GM19193 (cell line): ENCODE measurements at regions not wholly inside any gene's neighbourhood (a gene's known extent, or its start where the extent isn't known, plus 50 kb on each side); places are given as distances from the start of the nearest gene placed in this dataset.

Experiments
- POLR2A ChIP-seq: IDR thresholded peaks from 4 replicates; pipeline ENCODE4 v1.6.1; 2011; ENCODE audit not compliant: insufficient read depth, insufficient read length; ENCODE audit errors: extremely low read depth

- TF ChIP-seq POLR2A: no peak
Measured at GRCh38 chr16:16930309-16931000, 540.3 kb downstream of the XYLT1 start.

GRCh38 chr16:16933861-16934260 is 536.9 kb downstream of the XYLT1 start:
- TF ChIP-seq POLR2A: no peak

GRCh38 chr16:16934660-16935059 is 536.1 kb downstream of the XYLT1 start:
- no peak for TF ChIP-seq POLR2A

GRCh38 chr16:16937576-16937975 is 533.2 kb downstream of the XYLT1 start:
- no peak for TF ChIP-seq POLR2A

DNA sequence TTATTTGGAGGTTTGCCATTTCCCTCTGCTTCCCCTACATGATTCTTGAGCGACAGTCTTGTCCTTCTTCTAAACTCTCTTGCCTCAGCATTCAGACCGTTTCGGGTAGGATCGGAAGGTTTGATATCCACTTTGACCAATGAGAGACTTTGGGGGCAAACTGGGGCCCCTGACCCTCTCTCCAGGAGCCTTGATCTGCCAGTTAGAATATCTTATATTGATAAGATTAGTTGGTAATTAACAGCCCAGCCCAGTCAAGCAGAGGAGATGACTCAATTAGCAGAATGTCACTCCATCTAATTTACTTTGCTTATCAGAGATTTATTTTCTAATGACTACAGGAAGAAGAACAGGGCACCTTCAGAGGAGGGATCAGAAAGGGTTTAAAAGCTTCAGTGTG is 532.8 kb downstream of the XYLT1 start:
- TF ChIP-seq POLR2A: no peak

- TF ChIP-seq POLR2A: no peak
Measured at GRCh38 chr16:16938980-16939379, 531.8 kb downstream of the XYLT1 start.

GRCh38 chr16:16940351-16940750 is 530.4 kb downstream of the XYLT1 start:
- TF ChIP-seq POLR2A: no peak

GRCh38 chr16:16945207-16945606 is 525.6 kb downstream of the XYLT1 start:
- TF ChIP-seq POLR2A: no peak

DNA sequence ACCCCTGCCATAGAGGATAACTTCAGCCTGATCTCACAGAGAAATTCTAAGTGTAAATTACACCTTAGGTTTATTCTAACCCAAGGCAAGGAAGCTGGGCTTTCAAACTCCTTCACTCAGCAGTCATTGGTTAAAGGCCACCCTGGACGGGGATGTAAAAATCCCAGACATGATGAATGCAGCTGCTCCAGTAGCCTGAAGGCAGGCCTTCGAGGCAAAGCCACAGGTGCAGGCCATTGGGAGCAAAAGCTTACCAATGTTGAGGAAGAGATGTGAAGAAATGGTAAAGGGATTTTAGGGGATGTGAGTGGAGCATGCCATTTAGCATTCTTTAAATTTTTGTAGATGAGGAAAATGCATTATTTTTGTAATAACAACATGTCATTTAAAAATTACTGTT is 514.4 kb downstream of the XYLT1 start:
- TF ChIP-seq POLR2A: no peak

DNA sequence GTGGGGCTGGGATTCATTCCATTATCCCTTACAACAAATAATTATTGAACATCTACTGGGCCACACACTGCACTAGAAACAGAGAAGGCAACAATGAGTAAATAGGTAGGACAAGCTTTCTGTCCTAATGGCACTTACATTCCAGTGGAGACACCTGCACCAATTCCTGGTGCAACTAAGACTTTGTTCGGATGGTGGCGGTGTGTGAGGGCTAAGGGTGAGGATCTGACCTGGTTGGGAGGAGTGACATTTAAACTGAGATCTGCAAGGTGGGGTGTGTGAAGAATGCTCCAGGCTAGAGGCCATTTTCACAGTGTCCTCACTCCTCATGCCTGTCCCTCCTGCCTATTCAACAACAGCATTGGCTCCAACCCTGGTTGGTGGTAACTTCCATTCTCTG is 510.0 kb downstream of the XYLT1 start:
- TF ChIP-seq POLR2A: no peak

DNA sequence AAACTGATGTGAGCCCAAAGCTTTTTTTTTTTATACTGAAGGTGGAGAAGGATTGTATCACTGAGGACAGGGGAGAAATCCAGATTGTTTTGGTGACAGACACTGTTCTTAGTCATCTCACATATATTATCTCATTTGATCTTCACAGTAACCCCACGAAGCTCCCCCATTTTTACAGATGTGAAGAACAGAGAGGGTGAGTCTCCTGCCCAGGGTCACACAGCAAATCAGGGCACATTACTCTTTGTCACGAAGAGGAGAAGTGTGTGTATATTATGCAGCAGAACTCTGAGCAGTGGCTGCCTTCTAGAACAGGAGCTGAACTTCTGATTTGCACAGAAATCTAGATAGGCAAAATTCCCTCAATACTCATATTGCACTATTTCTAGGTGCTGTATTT is 504.3 kb downstream of the XYLT1 start:
- TF ChIP-seq POLR2A: no peak

GRCh38 chr16:16971042-16971441 is 499.7 kb downstream of the XYLT1 start:
- TF ChIP-seq POLR2A: no peak

DNA sequence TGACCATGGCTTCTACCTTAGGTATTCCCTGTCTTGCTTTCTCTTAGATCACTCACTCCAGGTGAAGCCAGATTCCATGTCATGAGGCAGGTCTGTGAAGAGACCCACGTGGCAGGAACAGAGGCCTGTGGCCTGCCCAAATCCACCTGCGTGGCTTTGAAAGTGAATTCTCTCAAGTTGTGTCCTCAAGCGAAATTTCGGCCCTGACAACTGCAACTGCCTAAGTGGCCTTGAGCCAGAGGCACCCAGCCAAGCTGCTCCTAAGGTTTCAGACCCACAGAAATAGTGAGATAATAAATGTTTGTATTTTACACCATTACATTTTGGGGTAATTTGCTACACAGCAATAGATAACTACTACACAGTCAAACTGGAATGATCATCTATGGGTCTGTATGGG is 497.9 kb downstream of the XYLT1 start:
- no peak for TF ChIP-seq POLR2A

DNA sequence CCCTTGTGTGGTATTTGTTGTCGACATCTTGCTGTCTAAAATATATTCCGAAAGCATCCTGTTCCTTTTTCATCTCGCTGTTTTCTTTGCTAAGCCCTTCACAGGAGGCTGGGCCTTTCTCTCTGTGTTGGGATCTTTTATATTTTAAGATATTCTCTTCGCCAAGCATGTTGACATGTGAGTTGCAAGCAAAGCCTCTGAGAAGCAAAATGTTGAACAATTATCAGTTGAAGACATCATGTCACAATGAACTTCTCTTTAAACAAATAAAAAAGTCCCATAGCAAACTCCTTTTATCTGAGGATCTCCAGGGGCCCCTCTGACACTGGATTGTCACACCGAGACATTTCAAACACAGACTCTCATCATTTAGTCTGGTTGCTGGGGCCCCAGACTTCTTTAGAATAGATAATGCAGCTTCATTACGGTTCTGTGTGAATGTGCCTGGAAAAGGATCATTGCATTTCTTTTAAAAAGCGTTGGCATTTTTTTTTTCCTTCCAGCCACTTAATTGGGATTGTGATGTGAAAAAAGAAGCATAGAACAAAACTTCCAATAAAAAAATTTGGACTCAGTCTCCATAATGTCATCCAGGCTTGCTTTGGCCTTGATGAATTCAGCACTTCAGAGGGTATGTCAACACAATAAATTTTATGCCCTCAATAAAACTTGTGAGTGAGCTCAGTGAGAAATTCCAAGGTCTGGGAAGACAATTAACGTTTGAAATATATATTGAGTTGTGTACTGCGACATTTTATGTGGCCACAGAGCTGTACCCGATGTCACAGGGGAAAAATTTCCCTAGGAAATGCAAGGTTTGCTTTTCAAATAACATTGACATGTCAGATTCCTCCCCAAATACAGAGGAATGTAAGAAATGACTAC is 496.8 kb downstream of the XYLT1 start:
- TF ChIP-seq POLR2A: no peak

DNA sequence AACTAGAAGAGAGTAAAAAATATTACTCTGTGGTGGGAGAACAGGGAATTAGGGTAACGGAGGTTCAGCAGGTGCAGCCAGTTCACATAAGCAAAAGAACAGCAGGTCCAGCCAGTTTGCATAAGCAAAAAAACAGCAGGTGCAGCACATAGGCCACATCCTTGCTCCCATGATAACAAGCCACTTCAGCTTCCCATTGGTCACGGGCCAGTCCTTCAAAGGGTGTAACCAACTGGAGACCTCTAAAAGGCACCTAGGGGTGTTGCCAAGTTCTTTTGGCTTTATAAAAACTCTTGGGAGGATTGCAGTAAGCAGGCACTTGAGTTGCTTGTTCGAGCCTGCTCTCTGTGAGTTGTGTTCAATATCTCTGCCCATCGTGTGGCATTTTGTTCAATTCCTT is 488.1 kb downstream of the XYLT1 start:
- no peak for TF ChIP-seq POLR2A

DNA sequence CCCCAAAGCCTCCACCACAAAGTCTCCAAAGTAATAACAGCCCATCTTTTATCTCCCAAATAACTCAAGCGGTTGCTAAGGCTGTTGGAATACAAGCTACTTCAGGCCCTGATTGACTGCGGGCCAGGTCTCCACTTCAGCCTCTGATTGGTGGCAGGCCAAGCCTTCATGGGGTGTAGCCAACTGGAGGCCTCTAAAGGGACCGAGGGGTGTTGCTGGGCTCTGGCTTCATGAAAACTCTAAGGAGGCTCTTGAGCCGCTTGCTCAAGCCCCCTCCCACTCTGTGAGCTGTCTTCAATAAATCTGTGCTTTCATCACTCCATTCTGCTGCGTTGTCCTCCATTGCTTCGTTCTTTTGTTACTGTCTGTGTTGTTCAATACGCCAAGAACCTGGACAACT is 487.2 kb downstream of the XYLT1 start:
- TF ChIP-seq POLR2A: no peak
